AG04449 (cell line): ENCODE measurements at regions not wholly inside any gene's neighbourhood (a gene's known extent, or its start where the extent isn't known, plus 50 kb on each side); places are given as distances from the start of the nearest gene placed in this dataset.

Experiments used
- CTCF ChIA-PET: fragments of 350-600 bp; formaldehyde crosslinking; extraction: SDS; loops from one replicate; lab custom pipeline; 2021; ENCODE audit warnings: antibody characterized with exemption; lab: Yijun Ruan, JAX
- POLR2A ChIA-PET: fragments of 400-600, 350-600 bp; formaldehyde crosslinking; extraction: SDS; loops from one replicate; lab custom pipeline; 2020; ENCODE audit warnings: antibody characterized with exemption, inconsistent platforms; lab: Yijun Ruan, JAX
- DNase-seq: peaks from one replicate; pipeline ENCODE4 v3.0.0-alpha.2; 2010; ENCODE audit warnings: low read depth, low spot score
- H3K4me3 ChIP-seq: 2 replicates; pipeline ENCODE4 v1.5.1; 2011; ENCODE audit warnings: low read depth, mild to moderate bottlenecking, control low read depth, low read length
- TF ChIP-seq, protein P1 (sequence below): IDR thresholded peaks from one replicate; pipeline ENCODE4 v1.5.1; 2011; ENCODE audit warnings: mild to moderate bottlenecking, moderate library complexity, low read length, control low read depth, inconsistent platforms; ENCODE audit not compliant: insufficient read depth; ENCODE audit errors: missing control alignments

GRCh38 chr3:153095441-153095840 is 66.6 kb upstream of the RAP2B start:
- CTCF ChIA-PET = no interaction called here

GRCh38 chr3:153096731-153097131 is 65.3 kb upstream of the RAP2B start:
- TF ChIP-seq, protein P1, sequence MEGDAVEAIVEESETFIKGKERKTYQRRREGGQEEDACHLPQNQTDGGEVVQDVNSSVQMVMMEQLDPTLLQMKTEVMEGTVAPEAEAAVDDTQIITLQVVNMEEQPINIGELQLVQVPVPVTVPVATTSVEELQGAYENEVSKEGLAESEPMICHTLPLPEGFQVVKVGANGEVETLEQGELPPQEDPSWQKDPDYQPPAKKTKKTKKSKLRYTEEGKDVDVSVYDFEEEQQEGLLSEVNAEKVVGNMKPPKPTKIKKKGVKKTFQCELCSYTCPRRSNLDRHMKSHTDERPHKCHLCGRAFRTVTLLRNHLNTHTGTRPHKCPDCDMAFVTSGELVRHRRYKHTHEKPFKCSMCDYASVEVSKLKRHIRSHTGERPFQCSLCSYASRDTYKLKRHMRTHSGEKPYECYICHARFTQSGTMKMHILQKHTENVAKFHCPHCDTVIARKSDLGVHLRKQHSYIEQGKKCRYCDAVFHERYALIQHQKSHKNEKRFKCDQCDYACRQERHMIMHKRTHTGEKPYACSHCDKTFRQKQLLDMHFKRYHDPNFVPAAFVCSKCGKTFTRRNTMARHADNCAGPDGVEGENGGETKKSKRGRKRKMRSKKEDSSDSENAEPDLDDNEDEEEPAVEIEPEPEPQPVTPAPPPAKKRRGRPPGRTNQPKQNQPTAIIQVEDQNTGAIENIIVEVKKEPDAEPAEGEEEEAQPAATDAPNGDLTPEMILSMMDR = no peak
- ChIA-PET CTCF (no interaction called here), POLR2A (no interaction called here)
- no peak overlapping the region for H3K4me3 ChIP-seq
- no peak for DNase-seq

More at GRCh38 chr3:153095441-153095840, 66.6 kb upstream of the RAP2B start:
- POLR2A ChIA-PET = no interaction called here
- H3K4me3 ChIP-seq = no peak overlapping the region
- TF ChIP-seq, protein P1 = no peak
- DNase-seq = no peak

DNA sequence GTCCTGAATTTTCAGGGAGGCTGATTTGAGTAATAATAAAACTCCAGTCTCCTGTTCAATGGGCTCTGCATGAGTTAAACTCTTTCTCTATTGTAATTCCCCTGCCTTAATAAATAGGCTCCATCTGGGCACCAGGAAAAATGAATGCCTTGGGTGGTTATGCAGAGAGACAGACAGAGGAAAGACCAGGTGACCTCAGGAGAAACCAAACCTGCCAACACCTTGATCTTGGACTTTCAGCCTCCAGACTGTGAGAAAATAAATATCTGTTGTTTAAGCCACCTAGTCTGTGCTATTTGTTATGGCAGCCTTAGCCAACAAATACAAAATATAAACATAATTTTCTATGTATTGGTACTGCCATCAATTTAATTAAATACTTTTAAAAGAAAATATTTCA is 64.8 kb upstream of the RAP2B start:
- TF ChIP-seq, protein P1 = no peak
- no peak overlapping the region for H3K4me3 ChIP-seq
- ChIA-PET CTCF (no interaction called here), POLR2A (no interaction called here)
- DNase-seq = no peak

- POLR2A ChIA-PET = no interaction called here
- TF ChIP-seq, protein P1 = no peak
- CTCF ChIA-PET = no interaction called here
- DNase-seq = no peak
- H3K4me3 ChIP-seq = no peak overlapping the region
Observed at GRCh38 chr3:153099131-153099530, 62.9 kb upstream of the RAP2B start.

DNA sequence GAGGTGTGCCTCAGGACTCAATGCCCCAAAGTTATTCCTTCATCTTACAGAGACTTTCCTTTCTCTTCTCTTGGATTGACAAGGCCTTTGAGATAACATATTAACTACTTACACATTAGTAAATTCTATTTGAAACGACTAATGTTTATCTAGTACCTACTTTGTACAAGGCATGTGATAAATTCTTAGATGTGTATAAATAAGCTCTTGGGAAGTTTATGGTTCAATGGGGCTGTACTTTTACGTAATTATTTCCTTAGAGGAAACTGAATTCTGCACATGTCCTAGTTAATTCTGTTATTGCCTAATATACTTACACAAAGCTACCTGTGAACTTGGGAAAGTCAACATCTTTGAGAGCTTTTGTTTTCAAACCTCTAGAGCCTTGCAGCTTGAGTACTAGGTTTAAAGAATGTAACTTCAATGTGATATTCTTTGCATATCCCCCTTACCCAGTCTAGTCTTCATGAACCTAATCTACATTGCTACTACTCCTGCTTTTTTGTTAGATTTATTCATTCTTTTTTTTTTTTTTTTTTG is 58.5 kb upstream of the RAP2B start:
- POLR2A ChIA-PET = no interaction called here
- CTCF ChIA-PET = no interaction called here
- no peak overlapping the region for H3K4me3 ChIP-seq
- TF ChIP-seq, protein P1 = no peak
- DNase-seq = no peak

- POLR2A ChIA-PET = no interaction called here
- no peak overlapping the region for H3K4me3 ChIP-seq
- no peak for DNase-seq
- CTCF ChIA-PET = interaction anchor here (1.4 kb wide), 1 partner anchor 12 kb away, joined by 3 read pairs; no protein-coding TSS in a partner anchor
- TF ChIP-seq, protein P1 = no peak
Observed at GRCh38 chr3:153110041-153110440, 52.0 kb upstream of the RAP2B start.
